Activated effector memory CD4-positive, alpha-beta T cell treated with Interleukin-2 at 50 U/mL for 16 hours (primary cell): ENCODE measurements at regions not wholly inside any gene's neighbourhood (a gene's known extent, or its start where the extent isn't known, plus 50 kb on each side); places are given as distances from the start of the nearest gene placed in this dataset.

Source experiments
- DNase-seq: peaks from one replicate; pipeline ENCODE4 v3.0.0-alpha.2; 2020

DNA sequence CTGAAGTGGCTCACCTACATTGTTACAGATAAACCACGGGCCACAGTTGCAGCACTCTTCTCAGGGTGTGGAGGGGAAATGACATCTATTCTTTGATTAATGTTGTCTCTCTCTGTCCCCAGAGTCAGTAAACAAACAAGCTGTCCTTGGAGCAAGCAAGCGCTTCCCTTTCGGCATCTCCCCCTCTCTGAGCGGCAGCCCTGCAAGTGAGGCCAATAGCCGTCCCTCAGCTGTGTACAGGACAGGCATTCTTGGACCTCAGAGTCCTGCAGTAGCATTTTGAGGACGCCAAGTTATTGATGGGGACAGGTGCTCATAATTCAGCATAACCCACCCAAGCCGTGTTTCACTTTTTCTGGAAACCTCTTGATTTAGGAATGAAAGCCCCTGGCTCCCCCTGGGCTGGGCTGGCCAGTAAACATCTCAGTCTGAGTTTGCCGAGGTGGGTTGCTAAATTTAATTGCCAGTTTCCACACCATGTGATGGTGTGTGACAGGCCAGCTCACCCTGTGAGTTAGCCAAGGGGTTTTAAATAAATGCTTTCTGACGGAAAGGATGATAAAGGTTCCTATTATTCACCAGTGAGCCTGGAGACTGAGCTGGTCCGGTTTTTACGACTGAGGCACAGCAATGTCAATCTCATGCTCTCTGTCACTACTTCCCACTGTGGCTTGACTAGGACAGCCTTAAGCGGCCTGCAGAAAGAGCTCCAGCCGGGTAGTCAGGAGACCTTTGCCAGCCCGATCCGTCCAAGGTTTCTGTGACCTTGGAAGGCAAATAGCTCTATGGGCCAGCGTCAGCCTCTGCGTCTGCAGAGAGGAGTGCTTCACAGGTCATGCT lies 214.8 kb upstream of the RREB1 start:
- no peak for DNase-seq

DNA sequence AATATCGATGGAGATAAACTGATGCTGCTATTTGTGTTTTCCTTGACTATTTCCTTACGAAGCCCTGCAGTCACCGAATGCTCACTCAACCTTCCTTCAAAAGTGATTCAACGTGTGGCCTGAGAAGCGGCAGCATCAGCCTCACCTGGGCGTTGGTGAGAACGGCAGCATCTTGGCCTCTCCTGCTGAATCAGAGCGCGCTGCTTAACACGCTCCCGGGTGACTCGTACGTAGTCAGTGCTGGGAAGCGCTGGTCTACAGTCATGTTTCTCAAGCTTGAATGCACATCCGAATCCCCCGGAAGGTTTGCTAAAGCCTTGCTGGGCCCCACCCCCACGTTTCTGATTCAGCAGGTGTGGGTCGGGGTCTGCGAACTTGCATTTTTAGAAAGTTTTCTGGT lies 214.1 kb upstream of the RREB1 start:
- no peak for DNase-seq

DNA sequence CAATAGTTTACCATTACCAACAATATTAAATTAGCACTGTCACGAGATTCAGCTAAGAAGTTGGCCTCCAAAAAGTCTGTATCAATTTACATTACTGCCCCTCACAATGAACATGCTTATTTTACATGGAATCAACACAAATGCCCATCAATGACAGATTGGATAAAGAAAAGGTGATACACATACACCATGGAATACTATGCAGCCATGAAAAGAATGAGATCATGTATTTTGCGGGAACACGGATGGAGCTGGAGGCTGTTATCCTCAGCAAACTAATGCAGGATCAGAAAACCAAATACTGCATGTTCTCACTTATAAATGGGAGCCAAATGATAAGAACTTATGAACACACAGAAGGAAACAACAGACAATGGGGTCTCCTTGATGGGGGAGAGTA lies 211.8 kb upstream of the RREB1 start:
- DNase-seq, result no peak

DNA sequence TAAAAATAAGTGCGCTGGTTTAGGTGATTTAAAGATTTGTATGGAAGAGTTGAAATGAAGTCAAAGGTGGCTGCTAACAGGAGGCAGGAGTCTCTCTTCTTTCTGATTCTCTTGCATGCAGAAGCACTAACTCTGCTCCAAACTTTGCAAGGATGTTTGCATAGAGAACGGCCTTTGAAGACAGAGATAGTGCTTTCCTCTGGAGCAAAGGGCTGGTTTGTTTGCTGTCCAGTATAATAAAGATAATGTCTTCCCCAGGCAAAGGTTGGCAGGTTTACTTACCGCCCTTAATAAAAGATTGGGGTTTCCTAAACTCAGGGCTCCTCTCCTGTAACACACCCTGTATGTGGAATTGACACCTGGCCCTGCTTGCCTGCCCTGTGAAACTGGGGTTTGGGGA lies 210.6 kb upstream of the RREB1 start:
- DNase-seq, result no peak

DNA sequence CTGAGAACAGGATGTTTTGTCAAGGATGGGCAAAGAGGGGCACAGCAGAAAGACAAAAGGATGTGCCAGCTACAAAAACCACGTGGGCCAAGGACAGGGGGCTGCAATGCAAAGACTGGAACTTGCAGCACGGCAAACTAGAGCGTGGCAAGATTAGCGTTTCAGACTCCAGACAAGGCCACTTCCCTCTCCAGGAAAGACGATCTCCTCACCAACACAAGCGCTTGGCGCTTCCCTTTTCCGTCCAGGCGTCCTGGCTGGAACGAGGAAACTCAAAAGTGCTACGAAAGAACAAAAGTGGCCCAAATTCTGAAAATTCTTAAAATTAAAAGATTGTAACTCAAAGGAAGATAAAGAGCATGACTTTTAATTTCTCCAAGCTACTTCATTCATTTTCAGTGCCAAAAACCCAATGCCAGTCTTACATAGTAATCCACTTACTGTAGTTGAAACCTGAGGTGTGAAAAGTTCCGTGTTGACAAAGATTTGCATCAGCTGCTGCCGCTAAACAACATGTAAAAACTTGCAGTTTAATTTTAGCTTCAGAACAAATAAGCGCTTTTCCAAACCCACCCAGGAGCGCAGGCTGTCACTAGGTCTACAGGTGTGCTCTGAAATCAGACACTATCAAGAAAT lies 207.1 kb upstream of the RREB1 start:
- no peak for DNase-seq

DNA sequence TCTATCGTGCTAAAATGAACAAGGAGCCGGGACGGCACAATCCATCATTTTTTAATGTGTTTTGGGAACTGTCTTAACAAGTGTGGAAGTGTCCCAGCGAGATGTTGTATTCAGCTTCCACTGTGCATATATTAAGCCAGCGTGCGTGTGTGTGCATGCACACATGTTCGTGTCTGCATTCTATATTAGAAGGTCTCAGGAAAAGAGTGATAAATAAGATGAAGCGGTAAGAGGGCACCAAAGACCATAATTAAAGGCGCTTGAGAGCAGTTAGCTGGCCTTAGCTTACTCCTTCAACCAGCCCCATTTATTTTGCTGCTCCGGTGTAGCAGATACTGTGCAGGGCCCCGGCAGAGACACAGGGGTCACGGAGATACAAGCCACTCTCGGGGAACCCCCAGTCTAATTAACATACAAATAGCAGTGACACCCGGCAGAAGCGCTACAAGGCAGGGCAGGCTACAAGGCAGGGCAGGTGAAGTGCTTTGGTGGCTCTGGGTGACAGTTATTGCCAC lies 206.5 kb upstream of the RREB1 start:
- no peak for DNase-seq

DNA sequence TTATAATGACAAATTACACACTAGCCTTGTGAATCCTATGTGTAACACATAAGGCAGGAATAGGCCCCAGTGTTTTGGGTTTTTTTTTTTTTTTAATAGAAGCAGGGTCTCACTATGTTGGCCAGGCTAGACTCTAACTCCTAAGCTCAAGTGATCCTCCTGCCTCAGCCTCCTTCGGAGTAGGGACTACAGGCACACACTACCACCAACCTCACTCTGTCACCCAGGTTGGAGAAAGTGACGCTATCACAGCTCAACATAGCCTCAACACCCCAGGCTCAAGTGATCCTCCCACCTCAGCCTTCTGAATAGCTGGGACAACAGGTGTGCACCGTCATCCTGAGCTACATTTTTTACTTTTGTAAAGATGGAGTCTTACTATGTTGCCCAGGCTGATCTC lies 205.8 kb upstream of the RREB1 start:
- no peak for DNase-seq

DNA sequence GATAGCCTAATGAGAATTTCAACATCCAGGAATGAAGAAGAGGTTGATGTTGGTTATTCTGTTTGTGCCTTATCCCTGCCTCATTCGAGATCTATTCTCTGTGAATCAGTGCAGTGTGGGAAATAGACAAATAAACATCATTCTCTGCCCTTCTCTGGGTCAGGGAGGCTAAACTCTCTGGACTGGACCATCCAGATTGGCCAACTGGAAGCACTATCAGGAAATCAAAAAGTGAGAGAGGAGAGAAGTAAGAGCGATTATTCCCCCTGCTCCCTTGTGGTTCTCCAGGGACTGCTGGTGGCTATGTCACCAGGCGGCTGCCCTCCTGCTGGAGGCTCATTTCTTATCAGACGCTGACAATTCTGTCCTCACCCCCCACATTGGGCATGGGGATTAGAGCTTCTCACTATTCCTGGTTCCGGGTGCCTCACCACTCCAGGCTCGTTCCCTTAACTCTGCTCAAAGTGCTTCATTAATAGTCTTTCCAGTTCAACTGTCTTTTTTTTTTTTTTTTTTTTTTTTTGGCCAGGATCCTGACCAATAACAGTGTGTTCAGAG lies 201.7 kb upstream of the RREB1 start:
- DNase-seq, result no peak

DNA sequence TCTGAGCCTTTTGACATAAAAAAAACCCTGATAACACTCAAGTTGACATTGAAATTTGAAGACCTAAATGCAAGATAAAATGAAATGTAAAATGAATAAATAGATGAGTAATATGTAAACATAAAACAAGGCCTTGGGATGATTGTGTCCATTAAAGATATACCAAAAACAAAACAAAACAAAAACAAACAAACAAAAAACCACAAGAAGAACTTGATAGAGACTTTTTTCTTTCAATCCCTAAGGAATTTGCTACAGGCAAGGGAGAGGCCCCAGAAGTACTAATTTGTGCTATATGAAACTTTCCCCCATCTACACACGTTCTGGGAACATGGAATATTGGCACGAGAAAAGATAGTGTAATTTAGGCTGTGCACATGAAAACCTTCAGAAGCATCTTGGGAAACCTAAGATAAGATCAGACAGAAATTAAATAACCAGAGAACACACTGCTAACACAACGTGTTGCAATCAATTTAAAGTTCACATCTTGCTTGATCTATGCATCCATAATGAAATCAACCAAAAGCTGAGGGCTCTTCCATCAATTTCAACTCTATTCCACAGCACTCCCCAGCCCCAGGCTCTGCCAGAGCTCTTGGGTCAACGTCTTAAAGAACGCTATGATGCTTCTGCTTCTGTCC lies 201.1 kb upstream of the RREB1 start:
- no peak for DNase-seq

DNA sequence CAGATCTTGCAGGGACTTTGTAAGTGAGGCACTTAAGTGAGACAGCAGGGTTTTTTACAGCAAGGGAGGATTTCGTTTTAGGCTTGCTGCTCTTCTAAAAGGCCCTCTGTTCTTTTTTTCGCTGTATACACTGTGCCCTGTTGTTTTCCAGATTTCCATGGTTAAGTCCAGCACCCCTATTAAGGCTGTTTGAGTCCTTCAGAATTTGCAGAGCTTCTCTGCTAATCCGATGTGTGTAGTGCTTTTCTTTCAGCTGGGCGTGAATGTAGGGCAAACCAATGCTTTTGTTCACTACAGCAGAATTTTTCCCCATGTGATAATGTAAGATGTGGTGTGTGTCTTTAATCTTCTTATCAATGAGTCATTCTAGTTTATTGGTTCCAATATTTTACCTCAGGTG lies 200.5 kb upstream of the RREB1 start:
- DNase-seq, result no peak

DNA sequence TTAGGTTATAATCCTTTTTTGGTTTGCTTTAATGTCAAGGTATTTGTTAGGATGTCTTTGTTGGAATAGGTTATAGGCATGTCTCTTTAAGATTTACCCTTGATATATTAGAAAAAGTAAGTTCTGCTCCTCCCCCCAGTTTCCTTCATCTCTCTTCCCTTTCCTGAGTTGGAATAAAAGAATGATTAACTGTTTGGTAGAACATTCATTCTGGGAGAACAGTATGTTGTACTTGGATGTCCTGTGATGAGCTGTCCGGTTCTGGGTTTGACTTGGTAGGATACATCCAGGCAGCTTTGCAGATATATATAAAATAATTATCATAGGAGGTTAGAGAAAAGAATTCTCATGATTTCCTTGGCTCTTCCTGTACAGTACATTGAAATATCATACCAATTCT lies 199.6 kb upstream of the RREB1 start:
- DNase-seq, result no peak

DNA sequence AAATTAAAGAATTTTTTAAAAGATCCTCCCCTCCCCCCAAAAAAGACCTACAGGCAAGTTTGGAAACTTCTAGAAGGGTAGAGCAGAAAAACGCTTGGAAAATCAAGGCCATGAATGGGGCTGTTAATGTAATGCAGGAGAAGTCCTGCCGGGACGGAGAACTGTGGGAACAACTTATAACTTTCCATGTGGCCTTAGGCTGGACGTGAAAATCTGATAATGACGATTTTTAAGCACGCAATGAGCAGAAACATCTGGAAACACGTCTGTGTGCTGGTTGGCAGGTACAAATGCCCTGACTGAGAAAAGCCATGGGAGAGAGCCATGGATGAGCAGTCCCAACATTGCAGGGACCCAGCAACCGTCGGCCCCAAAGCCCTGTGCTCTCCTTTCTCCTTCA lies 198.7 kb upstream of the RREB1 start:
- no peak for DNase-seq

DNA sequence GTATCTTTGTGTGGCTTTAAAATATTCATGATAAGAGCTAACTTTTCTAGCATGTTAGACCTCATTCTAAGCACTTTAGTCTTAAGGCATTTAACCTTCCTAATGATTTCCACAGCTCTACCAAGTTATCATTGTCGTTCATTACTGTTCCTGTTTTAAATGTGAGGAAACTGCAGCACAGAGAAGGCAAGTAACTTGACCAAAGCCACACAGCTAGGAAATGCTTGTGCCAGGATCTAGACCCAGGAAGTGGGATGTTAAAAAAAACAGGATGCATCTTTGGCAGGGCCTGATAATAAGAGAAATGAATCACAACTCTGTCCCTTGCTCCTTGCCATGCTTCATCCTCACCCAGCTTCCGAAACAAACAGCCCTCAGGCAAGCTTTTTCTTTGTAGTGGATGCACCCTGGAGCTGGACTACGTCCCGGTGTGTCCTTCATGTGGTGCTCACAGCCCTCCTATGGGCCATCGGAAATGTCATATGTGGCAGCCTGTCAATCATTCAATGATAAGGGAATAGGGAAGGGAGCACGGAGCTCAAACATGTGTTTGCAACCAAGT lies 196.9 kb upstream of the RREB1 start:
- no peak for DNase-seq

DNA sequence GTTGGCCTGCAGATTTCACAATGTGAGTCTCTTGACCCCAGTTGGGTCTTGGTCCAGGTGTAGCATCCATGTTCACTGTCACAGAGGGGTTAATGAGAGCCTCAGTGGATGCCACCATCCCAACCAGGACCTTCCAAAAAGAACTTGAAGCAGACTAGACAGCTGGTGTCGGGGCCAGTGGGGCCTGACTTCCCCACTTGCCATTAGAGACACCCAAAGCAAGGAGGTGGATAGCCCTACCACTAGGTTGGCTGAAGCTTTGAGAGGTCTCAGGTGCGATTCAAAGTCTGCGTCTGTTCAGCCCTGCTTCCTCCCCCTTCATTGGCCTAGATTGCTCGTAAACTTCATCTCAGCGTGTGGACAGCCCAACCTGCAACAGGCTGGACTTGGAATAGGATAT lies 196.4 kb upstream of the RREB1 start:
- DNase-seq, result no peak

DNA sequence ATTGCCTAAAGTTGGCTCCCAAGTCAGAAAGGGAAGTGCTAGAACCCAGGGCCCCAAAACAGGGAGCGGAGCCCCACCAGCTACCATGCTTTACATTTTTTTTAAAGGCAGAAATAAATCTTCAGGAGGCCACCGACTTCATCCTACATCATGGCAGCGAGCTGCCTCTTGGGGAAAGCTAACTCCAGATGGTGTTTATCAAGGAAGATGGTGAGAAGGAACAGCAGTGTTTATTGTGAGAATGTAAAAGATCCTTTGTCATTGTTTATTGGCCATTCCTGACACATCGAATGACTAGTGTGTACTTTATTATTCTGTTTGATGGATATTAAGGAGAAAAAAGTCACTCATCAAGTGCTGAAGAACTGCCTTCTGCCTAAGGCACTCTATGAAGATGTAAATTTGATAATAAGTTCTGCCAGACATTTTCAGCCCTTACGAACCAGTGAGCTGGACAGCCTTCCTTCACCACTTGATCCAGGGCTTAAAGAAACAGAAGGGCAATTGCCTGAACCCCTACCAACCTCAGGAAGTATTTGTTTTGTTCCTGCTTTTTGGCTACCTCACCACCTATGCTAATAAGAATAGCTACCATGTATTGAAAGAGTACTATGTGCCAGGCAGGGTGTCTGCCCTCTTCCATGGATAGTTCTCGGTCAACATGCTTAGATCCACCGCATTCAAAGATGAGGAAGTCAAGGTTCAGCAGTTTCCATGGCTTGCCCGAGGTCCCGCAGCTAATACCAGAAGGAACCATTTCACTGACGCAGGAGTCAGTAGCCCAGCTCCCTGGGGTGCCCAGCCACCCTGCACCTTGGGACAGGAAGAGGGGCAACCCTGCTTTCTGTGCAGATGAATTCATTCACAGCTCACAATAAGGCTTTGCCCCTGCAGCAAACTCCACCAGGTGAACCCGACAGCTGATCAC lies 194.7 kb upstream of the RREB1 start:
- DNase-seq, result no peak

DNA sequence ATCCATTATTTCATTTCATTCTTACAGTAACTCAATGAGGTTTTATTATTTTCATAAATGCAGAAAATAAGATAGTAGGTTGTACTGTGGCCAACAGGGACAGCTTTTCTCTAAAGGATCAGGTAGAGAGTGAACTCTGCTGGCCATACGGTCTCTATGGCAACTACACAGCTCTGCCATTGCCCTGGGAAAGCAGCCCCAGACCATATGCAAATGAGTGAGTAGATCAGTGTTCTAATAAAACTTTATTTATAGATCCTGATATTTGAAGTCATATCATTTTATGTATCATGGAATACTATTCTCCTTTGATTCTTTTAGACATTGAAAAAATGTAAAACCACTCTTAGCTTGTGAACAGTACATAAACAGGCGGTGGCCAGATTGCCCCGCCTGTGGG lies 192.5 kb upstream of the RREB1 start:
- DNase-seq, result no peak

DNA sequence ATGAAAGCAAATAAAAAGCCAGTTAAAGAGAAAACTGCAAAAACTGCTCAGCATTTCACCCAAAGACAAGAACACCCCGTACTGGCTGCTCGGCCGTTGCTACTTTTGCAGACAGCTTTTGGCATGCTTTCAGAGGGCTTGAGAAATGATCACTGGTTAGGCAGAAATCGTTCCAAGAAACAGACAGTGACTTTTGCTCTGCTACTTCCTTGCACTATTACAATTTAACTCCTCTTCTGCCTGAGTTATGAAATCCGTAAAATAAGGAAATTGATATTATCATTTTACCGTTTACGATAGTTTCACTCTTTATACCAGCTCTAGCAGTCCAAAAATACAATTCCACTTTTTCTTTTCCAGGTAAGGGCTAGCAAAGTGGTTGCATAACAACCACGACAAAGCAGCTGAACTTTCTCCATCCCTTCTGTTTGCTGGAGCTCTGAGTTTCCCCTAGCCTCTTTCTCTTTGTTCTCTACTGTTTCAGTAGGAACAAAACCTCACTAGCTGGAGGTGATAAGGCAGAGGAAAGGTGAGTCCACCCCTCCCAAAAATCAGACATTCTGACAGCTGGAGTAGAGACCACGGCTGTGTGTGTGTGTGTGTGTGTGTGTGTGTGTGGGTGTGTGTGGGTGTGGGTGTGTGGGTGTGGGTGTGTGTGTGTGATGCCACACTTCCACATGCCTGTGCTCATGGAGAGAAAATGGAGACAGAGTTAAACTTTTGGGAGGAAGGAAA lies 191.8 kb upstream of the RREB1 start:
- DNase-seq, result no peak

DNA sequence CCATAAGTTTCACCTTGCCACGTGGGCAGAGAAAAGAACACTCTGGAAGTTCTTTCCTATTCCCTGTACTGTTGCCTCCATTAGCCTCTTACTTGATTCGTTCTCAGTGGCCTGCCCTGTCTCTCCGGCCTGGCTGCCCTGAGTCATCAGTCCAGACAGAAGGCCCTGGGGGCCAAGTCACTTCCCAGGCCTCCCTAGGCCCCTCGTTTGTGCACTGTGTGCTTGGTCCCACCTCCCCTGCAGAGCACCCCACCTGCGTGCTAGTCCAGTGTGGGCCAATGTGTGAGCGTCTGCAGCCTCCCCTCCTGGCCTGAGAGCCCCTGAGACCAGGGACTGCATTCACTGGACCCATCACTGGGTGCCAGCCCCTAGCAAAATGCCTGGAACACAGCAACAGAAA lies 191.2 kb upstream of the RREB1 start:
- DNase-seq, result no peak

DNA sequence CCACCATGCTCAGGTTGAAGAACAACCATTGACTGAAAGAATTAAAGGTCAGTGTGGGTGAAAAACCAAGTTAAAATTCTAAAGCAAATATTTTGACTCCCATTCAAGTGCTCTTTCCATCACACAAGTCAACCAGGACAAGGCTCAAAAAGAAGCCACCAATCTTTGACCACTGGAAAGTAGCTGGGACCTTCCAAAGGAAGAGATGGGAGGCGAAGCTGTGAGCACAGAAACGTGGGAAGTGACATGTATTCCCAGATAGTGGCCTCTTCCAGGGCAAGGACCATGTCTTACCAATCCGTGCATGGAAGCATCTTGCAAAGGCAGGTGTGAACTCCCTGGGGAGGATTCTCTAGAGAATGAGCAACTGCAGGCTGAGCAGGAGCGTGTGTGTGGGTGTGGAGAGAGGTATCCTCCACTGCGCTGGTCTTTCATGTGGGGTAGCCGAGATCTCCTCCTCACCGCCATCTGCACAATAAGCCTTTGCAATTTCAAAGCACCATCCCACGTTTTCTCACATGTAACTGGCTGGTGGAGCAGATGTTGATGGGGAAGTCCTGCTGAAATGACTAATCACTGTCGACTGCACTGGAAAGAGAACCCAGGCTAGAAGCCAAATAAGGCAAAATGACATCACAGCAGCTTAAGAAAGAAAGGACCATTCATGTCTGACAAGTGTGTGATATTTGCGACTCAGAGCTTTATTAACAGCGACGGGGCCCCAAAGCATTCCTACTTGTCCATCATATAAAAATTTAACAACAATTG lies 189.4 kb upstream of the RREB1 start:
- no peak for DNase-seq

DNA sequence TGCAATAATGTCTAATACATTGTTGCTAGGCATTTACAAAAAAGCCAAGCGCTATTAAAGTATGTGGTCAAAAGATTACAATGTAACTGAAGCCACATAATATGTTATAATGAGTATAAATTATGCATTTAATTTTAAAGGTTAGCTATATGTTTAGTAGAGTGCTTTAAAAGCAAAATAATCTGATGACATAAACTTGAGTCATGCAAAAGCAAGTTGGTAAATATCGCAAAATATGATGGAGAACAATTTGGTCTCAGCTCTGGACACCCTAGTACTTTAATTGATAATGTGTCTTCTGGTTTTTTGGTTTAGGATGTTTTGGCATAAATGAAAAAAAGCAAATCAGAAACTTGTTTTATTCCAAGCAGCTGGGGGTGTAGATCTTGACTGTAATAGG lies 188.6 kb upstream of the RREB1 start:
- DNase-seq, result no peak
